Limb (tissue), 2 donors: ENCODE measurements at regions not wholly inside any gene's neighbourhood (a gene's known extent, or its start where the extent isn't known, plus 50 kb on each side); places are given as distances from the start of the nearest gene placed in this dataset.
A peak's percentile ranks its signal among the peaks of the same experiment; 100 is the strongest.

Experiments used
- DNase-seq, 2 donors: peaks; one replicate each; pipeline ENCODE4 v3.0.0-alpha.2; 2016; ENCODE audit errors: extremely low spot score in 2 of 2

- no peak for DNase-seq
Measured at GRCh38 chrX:39837688-39838087, 260.1 kb downstream of the BCOR start.

GRCh38 chrX:39839371-39839770, 258.4 kb downstream of the BCOR start:
- no peak for DNase-seq

GRCh38 chrX:39840133-39840532, 257.6 kb downstream of the BCOR start:
- DNase-seq: no peak

GRCh38 chrX:39840581-39841093, 257.1 kb downstream of the BCOR start:
- DNase-seq: no peak

- no peak for DNase-seq
Measured at GRCh38 chrX:39841604-39842003, 256.2 kb downstream of the BCOR start.

- DNase-seq: no peak
Measured at GRCh38 chrX:39842281-39842973, 255.3 kb downstream of the BCOR start.

- no peak for DNase-seq
Measured at GRCh38 chrX:39843318-39843717, 254.4 kb downstream of the BCOR start.

GRCh38 chrX:39845233-39845632, 252.5 kb downstream of the BCOR start:
- DNase-seq: no peak

- DNase-seq: no peak
Measured at GRCh38 chrX:39846460-39846859, 251.3 kb downstream of the BCOR start.

GRCh38 chrX:39848243-39848642, 249.5 kb downstream of the BCOR start:
- DNase-seq: no peak

- DNase-seq: no peak
Measured at GRCh38 chrX:39848900-39849299, 248.9 kb downstream of the BCOR start.

GRCh38 chrX:39850209-39850608, 247.5 kb downstream of the BCOR start:
- DNase-seq: no peak

GRCh38 chrX:39850630-39851152, 247.1 kb downstream of the BCOR start:
- DNase-seq: peak in 1 of 2 donors; percentile 48

GRCh38 chrX:39851745-39852455, 245.9 kb downstream of the BCOR start:
- no peak for DNase-seq

- DNase-seq: no peak
Measured at GRCh38 chrX:39852491-39852890, 245.3 kb downstream of the BCOR start.

GRCh38 chrX:39853417-39854030, 244.2 kb downstream of the BCOR start:
- no peak for DNase-seq

- no peak for DNase-seq
Measured at GRCh38 chrX:39854772-39855747, 242.7 kb downstream of the BCOR start.

- DNase-seq: no peak
Measured at GRCh38 chrX:39855748-39856129, 242.0 kb downstream of the BCOR start.

GRCh38 chrX:39856472-39857121, 241.2 kb downstream of the BCOR start:
- no peak for DNase-seq

- DNase-seq: no peak
Measured at GRCh38 chrX:39857780-39858179, 240.0 kb downstream of the BCOR start.
